Heart right ventricle (tissue), 16 donors: ENCODE measurements at regions not wholly inside any gene's neighbourhood (a gene's known extent, or its start where the extent isn't known, plus 50 kb on each side); places are given as distances from the start of the nearest gene placed in this dataset.

Experiments used
- ATAC-seq, 8 donors: fragments of 200-7000 bp; cut with Tn5 transposase; one replicate each; pipeline ENCODE4 v1.9.1; 2020; ENCODE audit warnings: mild to moderate bottlenecking in 8 of 8, moderate library complexity in 8 of 8, moderate number of reproducible peaks in 1 of 8
- DNase-seq, 2 donors: peaks; one replicate each; pipeline ENCODE4 v3.0.0-alpha.2; 2020
- H3K27ac ChIP-seq, 10 donors: fragments of 200-600 bp; sonication (generic) in 2 of 10; one replicate each; pipeline versions ENCODE4 v1.5.0 to v1.8.0; 2020 to 2022; ENCODE audit warnings: mild to moderate bottlenecking in 3 of 10
- H3K27me3 ChIP-seq, 7 donors: fragments of 200-600 bp; one replicate each; pipeline ENCODE4 v1.8.0; 2021 to 2022; ENCODE audit warnings: mild to moderate bottlenecking in 2 of 7
- H3K36me3 ChIP-seq, 9 donors: fragments of 200-600 bp; sonication (generic) in 1 of 9; one replicate each; pipeline versions ENCODE4 v1.5.0 to v1.8.0; 2020 to 2022; ENCODE audit warnings: mild to moderate bottlenecking in 2 of 9
- H3K4me1 ChIP-seq, 9 donors: fragments of 200-600 bp; sonication (generic) in 1 of 9; one replicate each; pipeline versions ENCODE4 v1.5.0 to v1.8.0; 2020 to 2022; ENCODE audit warnings: mild to moderate bottlenecking in 4 of 9
- H3K4me3 ChIP-seq, 10 donors: fragments of 200-600 bp; sonication (generic) in 2 of 10; one replicate each; pipeline versions ENCODE4 v1.5.0 to v1.8.0; 2020 to 2022; ENCODE audit warnings: mild to moderate bottlenecking in 7 of 10, moderate library complexity in 2 of 10
- H3K9me3 ChIP-seq, 11 donors: fragments of 200-600 bp in 10 of 11; sonication (generic) in 2 of 11; one replicate each; pipeline versions ENCODE4 v1.5.0 to v1.8.0; 2013 to 2022; ENCODE audit warnings: mild to moderate bottlenecking in 2 of 11, control low read depth in 1 of 11, moderate library complexity in 1 of 11
- CTCF ChIP-seq, 9 donors: fragments of 200-600 bp; sonication (generic) in 2 of 9; IDR thresholded peaks; one replicate each; pipeline versions ENCODE4 v1.5.0 to v1.8.0; 2021 to 2022; ENCODE audit warnings: antibody characterized with exemption in 9 of 9, mild to moderate bottlenecking in 5 of 9, moderate library complexity in 1 of 9
- WGBS, 2 donors: extraction: QIAGEN DNeasy Blood & Tissue Kit; methylation state at CpG; one replicate each; pipeline ENCODE4 v1.1.7; 2013; ENCODE audit warnings: inconsistent platforms in 1 of 2; 5-methylcytosine and 5-hydroxymethylcytosine counted together
- intact Hi-C, 10 donors: fragments of 100-400 bp; cut with DNase I; formaldehyde crosslinking; loops; one replicate each; pipeline versions ENCODE4 v1.11.1 to v1.14.2; 2022
- donor health status: Arrhythmogenic right ventricular cardiomyopathy.
- donor health status: ischemic (EF 13 %, LVEDD 7.1; RV severe dilation, severe dysfunction).
- donor health status: healthy with polysubstance abuse.
- donor health status: DM: no; HTN: yes; CAD: no.
- donor health status: DM: no; HTN: no; CAD: no.
- donor health status: ischemic (EF 25% LVEDD 6.9; RV normal size, moderate dysfunction).
- donor health status: ischemic (EF 25% LVEDD 5.7; RV mildly dilated, moderate dysfunction).
- donor health status: healthy.
- donor health status: DM: yes; HTN: yes; CAD: no.
- donor health status: Ischemic cardiomyopathy.
- donor health status: ischemic (EF 35%, LVEDD 5.7; RV mildly dilated, moderate dysfunction).
- donor health status: nonischemic (EF 11% LVEDD 7.7; RV severe dilation, severe dysfunction).
- donor health status: DM: yes; HTN: yes; CAD: no.
- donor health status: PGD.
- donor health status: ischemic (EF 29% LVEDD 5.4; RV normal size, mild dysfunction).
- donor health status: nonischemic (EF 23%, LVEDD 6.1; RV moderate dilation, normal function).

- Histone ChIP-seq H3K27ac (no peak overlapping the region), H3K27me3 (peaks cover 0 to 26% (median 0%) of the 10 kb centered on the region in 7 donors), H3K9me3 (no peaks in the 10 kb centered on the region), H3K4me1 (peaks cover 0 to 12% (median 0%) of the 10 kb centered on the region in 9 donors), H3K36me3 (no peaks in the 10 kb centered on the region), H3K4me3 (no peak overlapping the region)
- WGBS, 2 donors, result 69 to 76% methylated on average over 12 of the region's 12 CpGs
- DNase-seq (no peak), ATAC-seq (no peak)
- intact Hi-C loops, result no loop called here
- TF ChIP-seq CTCF (IDR thresholded peaks at IDR 0.05), result no peak
Measured at GRCh38 chr16:49022351-49022963, 259.2 kb downstream of the CBLN1 start.

- TF ChIP-seq CTCF (IDR thresholded peaks at IDR 0.05), result no peak
Measured at GRCh38 chr16:49021136-49021535, 260.5 kb downstream of the CBLN1 start.

GRCh38 chr16:49020436-49020835, 261.2 kb downstream of the CBLN1 start:
- H3K27me3 ChIP-seq, result peaks cover 0 to 26% (median 0%) of the 10 kb centered on the region in 7 donors
- H3K27ac ChIP-seq, result no peak overlapping the region
- ATAC-seq (no peak), DNase-seq (no peak)
- H3K4me3 ChIP-seq, result no peak overlapping the region
- TF ChIP-seq CTCF (IDR thresholded peaks at IDR 0.05), result no peak
- intact Hi-C loops, result no loop called here
- WGBS, 2 donors, result 44 to 54% methylated on average over 5 of the region's 5 CpGs
- H3K9me3 ChIP-seq, result no peaks in the 10 kb centered on the region
- no peaks in the 10 kb centered on the region for H3K36me3 ChIP-seq
- peaks cover 0 to 12% (median 0%) of the 10 kb centered on the region in 9 donors for H3K4me1 ChIP-seq

More at GRCh38 chr16:49021136-49021535, 260.5 kb downstream of the CBLN1 start:
- 53 to 58% methylated on average over 9 of the region's 9 CpGs for WGBS, 2 donors
- H3K9me3 ChIP-seq, result no peaks in the 10 kb centered on the region
- no peak for ATAC-seq
- H3K4me3 ChIP-seq, result no peak overlapping the region
- H3K36me3 ChIP-seq, result no peaks in the 10 kb centered on the region
- peaks cover 0 to 26% (median 0%) of the 10 kb centered on the region in 7 donors for H3K27me3 ChIP-seq
- DNase-seq, result no peak
- intact Hi-C loops, result no loop called here
- peaks cover 0 to 12% (median 0%) of the 10 kb centered on the region in 9 donors for H3K4me1 ChIP-seq
- no peak overlapping the region for H3K27ac ChIP-seq

- peaks cover 0 to 26% (median 0%) of the 10 kb centered on the region in 7 donors for H3K27me3 ChIP-seq
- intact Hi-C loops, result no loop called here
- H3K4me1 ChIP-seq, result peaks cover 0 to 12% (median 0%) of the 10 kb centered on the region in 9 donors
- WGBS, 2 donors, result 76 to 78% methylated on average over 13 of the region's 13 CpGs
- DNase-seq (no peak), ATAC-seq (no peak)
- H3K36me3 ChIP-seq, result no peaks in the 10 kb centered on the region
- no peak for TF ChIP-seq CTCF (IDR thresholded peaks at IDR 0.05)
- H3K9me3 ChIP-seq, result no peaks in the 10 kb centered on the region
- H3K27ac ChIP-seq, result no peak overlapping the region
- no peak overlapping the region for H3K4me3 ChIP-seq
Measured at GRCh38 chr16:49019831-49020230, 261.8 kb downstream of the CBLN1 start.
